ENCODE measurements at regions not wholly inside any gene's neighbourhood (a gene's known extent, or its start where the extent isn't known, plus 50 kb on each side); places are given as distances from the start of the nearest gene placed in this dataset.

- intact Hi-C loops (cut with micrococcal nuclease), result no loop called here
- H3K27me3 Mint-ChIP-seq (ENCODE audit: insufficient read depth), result no peaks in the 10 kb centered on the region
Measured at GRCh38 chr7:145665499-145666258, 450.9 kb upstream of the CNTNAP2 start.

DNA sequence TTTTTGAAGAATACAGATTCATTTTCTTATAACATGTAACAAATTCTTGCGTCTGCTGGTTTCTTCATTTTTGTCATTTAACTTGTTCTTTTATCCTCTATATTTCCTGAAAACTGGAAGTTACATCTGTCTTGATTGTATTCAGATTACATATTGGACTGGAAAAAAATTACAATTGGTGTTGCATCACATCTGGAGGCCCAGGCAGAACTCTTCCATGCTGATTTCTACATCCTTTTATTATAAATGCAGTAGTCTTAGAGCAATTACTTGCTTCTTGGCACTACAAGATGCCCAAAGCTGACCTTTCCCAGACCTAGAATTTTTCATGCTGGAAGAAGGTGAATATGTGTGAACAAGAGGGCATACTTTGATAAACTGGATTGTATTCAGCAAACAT lies 460.9 kb upstream of the CNTNAP2 start:
- H3K27ac Mint-ChIP-seq, result no peak overlapping the region
- intact Hi-C loops (cut with micrococcal nuclease), result no loop called here

More at GRCh38 chr7:145665499-145666258, 450.9 kb upstream of the CNTNAP2 start:
- Mint-ChIP-seq H3K27ac (no peak overlapping the region), H3K36me3 (ENCODE audit: low read depth) (no peaks in the 10 kb centered on the region), H3K9me3 (peaks cover 13% of the 10 kb centered on the region), H3K4me1 (ENCODE audit: low read depth) (no peaks in the 10 kb centered on the region), H3K4me3 (no peak overlapping the region)
- no peak for DNase-seq (ENCODE audit: low spot score)

GRCh38 chr7:145645135-145645515 lies 471.5 kb upstream of the CNTNAP2 start:
- no peak for DNase-seq (ENCODE audit: low spot score)
- Mint-ChIP-seq H3K4me3 (no peak overlapping the region), H3K36me3 (ENCODE audit: low read depth) (no peaks in the 10 kb centered on the region), H3K27ac (no peak overlapping the region), H3K9me3 (peaks cover 5% of the 10 kb centered on the region), H3K27me3 (ENCODE audit: insufficient read depth) (no peaks in the 10 kb centered on the region), H3K4me1 (ENCODE audit: low read depth) (no peaks in the 10 kb centered on the region)
- intact Hi-C loops (cut with micrococcal nuclease), result no loop called here

More for the DNA sequence above, 460.9 kb upstream of the CNTNAP2 start:
- H3K4me3 Mint-ChIP-seq, result no peak overlapping the region
- H3K4me1 Mint-ChIP-seq (ENCODE audit: low read depth), result no peaks in the 10 kb centered on the region
- no peaks in the 10 kb centered on the region for H3K27me3 Mint-ChIP-seq (ENCODE audit: insufficient read depth)
- peaks cover 3% of the 10 kb centered on the region for H3K9me3 Mint-ChIP-seq
- no peak for DNase-seq (ENCODE audit: low spot score)
- H3K36me3 Mint-ChIP-seq (ENCODE audit: low read depth), result no peaks in the 10 kb centered on the region

DNA sequence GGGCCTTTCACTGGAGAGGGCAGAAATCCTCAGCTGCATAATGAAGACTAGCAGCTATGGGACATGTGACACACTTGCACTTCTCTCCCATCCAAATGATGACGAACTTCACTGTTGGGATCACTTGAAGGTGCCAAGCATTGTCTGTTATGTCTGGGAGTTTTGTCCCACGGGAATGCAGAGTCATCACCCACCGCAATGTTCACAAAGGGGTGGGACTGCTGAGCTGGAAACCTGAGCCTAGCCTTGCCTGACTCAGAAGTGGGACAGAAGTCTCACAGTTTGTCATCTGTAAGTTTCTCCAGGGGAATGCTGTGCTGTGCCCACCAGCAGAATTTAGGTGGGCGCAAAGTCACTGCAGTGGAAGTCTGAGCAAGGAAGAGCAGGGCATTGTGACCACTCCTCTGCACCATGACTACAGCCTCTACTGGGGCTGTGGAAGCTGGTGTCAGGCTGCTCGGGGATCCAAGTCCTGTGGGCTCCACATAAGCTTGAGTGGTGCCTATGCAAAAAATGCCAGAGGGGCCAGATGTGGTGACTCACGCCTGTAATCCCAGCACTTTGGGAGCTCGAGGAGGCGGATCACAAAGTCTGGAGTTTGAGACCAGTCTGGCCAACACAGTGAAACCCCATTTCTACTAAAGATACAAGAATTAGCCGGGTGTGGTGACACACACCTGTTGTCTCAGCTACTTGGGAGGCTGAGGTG lies 472.0 kb upstream of the CNTNAP2 start:
- no peak overlapping the region for H3K4me3 Mint-ChIP-seq
- no peaks in the 10 kb centered on the region for H3K36me3 Mint-ChIP-seq (ENCODE audit: low read depth)
- intact Hi-C loops (cut with micrococcal nuclease), result no loop called here
- peaks cover 5% of the 10 kb centered on the region for H3K9me3 Mint-ChIP-seq
- H3K27ac Mint-ChIP-seq, result no peak overlapping the region
- no peaks in the 10 kb centered on the region for H3K27me3 Mint-ChIP-seq (ENCODE audit: insufficient read depth)
- no peak for DNase-seq (ENCODE audit: low spot score)
- no peaks in the 10 kb centered on the region for H3K4me1 Mint-ChIP-seq (ENCODE audit: low read depth)

DNA sequence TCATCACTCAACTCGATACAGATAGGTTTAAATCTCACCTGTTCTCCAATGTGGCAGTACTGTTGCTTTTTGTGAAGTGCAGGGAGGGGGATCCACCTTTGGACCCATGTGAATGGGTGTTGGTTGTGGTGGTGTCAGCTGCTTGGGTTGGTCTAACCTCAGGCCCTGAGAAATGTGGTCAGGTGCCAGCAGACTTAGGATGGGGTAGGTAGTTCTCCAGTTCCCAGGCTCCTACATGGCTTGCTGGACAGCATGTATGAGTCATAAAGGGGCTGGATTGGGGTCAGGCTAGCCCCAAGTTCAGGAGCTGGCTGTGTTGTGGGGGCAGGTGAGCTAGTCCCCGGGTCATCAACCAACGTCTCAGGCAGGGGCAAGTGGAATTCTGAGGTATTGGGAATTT lies 472.6 kb upstream of the CNTNAP2 start:
- Mint-ChIP-seq H3K27ac (no peak overlapping the region), H3K4me3 (no peak overlapping the region), H3K9me3 (peaks cover 5% of the 10 kb centered on the region), H3K4me1 (ENCODE audit: low read depth) (no peaks in the 10 kb centered on the region), H3K27me3 (ENCODE audit: insufficient read depth) (no peaks in the 10 kb centered on the region), H3K36me3 (ENCODE audit: low read depth) (no peaks in the 10 kb centered on the region)
- intact Hi-C loops (cut with micrococcal nuclease), result no loop called here
- DNase-seq (ENCODE audit: low spot score), result no peak

DNA sequence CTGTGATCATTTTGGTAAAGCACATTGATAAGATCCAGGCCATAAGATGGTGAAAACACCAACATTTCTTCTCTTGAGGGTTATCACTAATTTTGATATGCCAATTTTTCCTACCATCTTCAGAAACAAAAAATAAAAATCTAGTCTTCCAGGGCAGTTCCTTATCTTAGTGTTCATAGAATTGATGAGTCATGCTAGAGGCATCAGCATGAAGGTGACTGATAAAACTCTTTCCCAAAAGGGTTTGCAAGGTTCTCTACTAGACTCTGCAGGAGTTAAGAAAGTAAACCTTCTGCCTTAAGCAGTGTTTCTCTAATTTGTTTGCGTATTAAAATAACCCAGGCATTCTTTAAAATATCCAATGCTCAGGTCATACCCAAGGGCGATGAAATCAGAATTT lies 483.1 kb upstream of the CNTNAP2 start:
- no peak overlapping the region for H3K4me3 Mint-ChIP-seq
- no peaks in the 10 kb centered on the region for H3K9me3 Mint-ChIP-seq
- no peaks in the 10 kb centered on the region for H3K4me1 Mint-ChIP-seq (ENCODE audit: low read depth)
- H3K27me3 Mint-ChIP-seq (ENCODE audit: insufficient read depth), result no peaks in the 10 kb centered on the region
- H3K27ac Mint-ChIP-seq, result no peak overlapping the region
- no peaks in the 10 kb centered on the region for H3K36me3 Mint-ChIP-seq (ENCODE audit: low read depth)
- intact Hi-C loops (cut with micrococcal nuclease), result no loop called here
- DNase-seq (ENCODE audit: low spot score), result no peak

DNA sequence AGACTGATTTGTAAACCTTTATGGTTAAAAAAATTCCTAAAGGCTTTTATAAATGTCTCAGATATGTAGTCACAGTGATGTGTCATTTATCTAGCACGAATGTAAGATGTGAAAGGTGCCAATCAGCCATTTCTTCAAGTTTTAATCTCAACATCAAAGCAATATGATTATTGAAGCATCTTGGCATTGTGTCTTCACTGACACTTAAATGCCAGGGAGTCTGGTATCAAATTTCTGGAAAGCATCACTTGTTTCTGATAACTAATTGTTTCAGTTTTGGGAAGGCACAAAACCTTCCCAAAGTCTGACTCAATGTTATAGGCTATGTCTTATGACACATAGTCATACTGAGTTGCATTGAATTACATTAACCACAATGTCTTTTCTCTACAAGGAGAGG lies 492.0 kb upstream of the CNTNAP2 start:
- H3K27ac Mint-ChIP-seq, result no peak overlapping the region

DNA sequence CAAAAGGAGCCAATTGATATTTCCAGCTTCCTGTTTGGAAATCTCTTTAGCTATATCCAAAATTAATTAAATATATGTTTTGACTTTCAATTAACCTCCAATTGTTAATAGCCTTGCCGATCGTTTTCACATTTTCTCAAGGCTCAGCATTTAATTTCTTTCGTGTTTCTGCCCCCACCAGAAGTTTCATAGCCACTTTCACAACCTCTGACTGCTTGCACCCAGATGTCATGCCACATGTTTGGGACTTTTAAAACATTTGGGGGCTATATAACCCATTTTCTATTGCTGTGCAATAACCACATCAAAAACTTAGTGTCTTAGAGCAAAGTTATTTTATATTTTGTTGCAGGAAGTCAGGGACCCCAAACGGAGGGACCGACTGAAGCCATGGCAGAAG lies 510.6 kb upstream of the CNTNAP2 start:
- H3K36me3 Mint-ChIP-seq (ENCODE audit: low read depth), result no peaks in the 10 kb centered on the region
- no peaks in the 10 kb centered on the region for H3K27me3 Mint-ChIP-seq (ENCODE audit: insufficient read depth)
- no peak overlapping the region for H3K4me3 Mint-ChIP-seq
- intact Hi-C loops (cut with micrococcal nuclease), result no loop called here
- peaks cover 14% of the 10 kb centered on the region for H3K9me3 Mint-ChIP-seq
- DNase-seq (ENCODE audit: low spot score), result no peak
- H3K4me1 Mint-ChIP-seq (ENCODE audit: low read depth), result no peaks in the 10 kb centered on the region
- H3K27ac Mint-ChIP-seq, result no peak overlapping the region

More for the DNA sequence above, 492.0 kb upstream of the CNTNAP2 start:
- no peaks in the 10 kb centered on the region for H3K27me3 Mint-ChIP-seq (ENCODE audit: insufficient read depth)
- H3K4me1 Mint-ChIP-seq (ENCODE audit: low read depth), result no peaks in the 10 kb centered on the region
- no peaks in the 10 kb centered on the region for H3K9me3 Mint-ChIP-seq
- intact Hi-C loops (cut with micrococcal nuclease), result no loop called here
- H3K4me3 Mint-ChIP-seq, result no peak overlapping the region
- H3K36me3 Mint-ChIP-seq (ENCODE audit: low read depth), result no peaks in the 10 kb centered on the region
- no peak for DNase-seq (ENCODE audit: low spot score)

GRCh38 chr7:145599376-145599775 lies 517.2 kb upstream of the CNTNAP2 start:
- no peaks in the 10 kb centered on the region for H3K27me3 Mint-ChIP-seq (ENCODE audit: insufficient read depth)
- H3K36me3 Mint-ChIP-seq (ENCODE audit: low read depth), result no peaks in the 10 kb centered on the region
- DNase-seq (ENCODE audit: low spot score), result no peak
- H3K9me3 Mint-ChIP-seq, result peaks cover 3% of the 10 kb centered on the region
- no peaks in the 10 kb centered on the region for H3K4me1 Mint-ChIP-seq (ENCODE audit: low read depth)
- intact Hi-C loops (cut with micrococcal nuclease), result no loop called here
- H3K27ac Mint-ChIP-seq, result no peak overlapping the region
- no peak overlapping the region for H3K4me3 Mint-ChIP-seq

GRCh38 chr7:145584401-145584800 lies 532.2 kb upstream of the CNTNAP2 start:
- peaks cover 4% of the 10 kb centered on the region for H3K9me3 Mint-ChIP-seq
- no peaks in the 10 kb centered on the region for H3K4me1 Mint-ChIP-seq (ENCODE audit: low read depth)
- H3K27me3 Mint-ChIP-seq (ENCODE audit: insufficient read depth), result no peaks in the 10 kb centered on the region
- intact Hi-C loops (cut with micrococcal nuclease), result no loop called here
- no peak for DNase-seq (ENCODE audit: low spot score)
- H3K36me3 Mint-ChIP-seq (ENCODE audit: low read depth), result no peaks in the 10 kb centered on the region
- no peak overlapping the region for H3K27ac Mint-ChIP-seq
- no peak overlapping the region for H3K4me3 Mint-ChIP-seq

GRCh38 chr7:145582742-145583303 lies 533.8 kb upstream of the CNTNAP2 start:
- no peaks in the 10 kb centered on the region for H3K4me1 Mint-ChIP-seq (ENCODE audit: low read depth)
- DNase-seq (ENCODE audit: low spot score), result no peak
- H3K4me3 Mint-ChIP-seq, result no peak overlapping the region
- peaks cover 4% of the 10 kb centered on the region for H3K9me3 Mint-ChIP-seq
- H3K27me3 Mint-ChIP-seq (ENCODE audit: insufficient read depth), result no peaks in the 10 kb centered on the region
- H3K27ac Mint-ChIP-seq, result no peak overlapping the region
- intact Hi-C loops (cut with micrococcal nuclease), result no loop called here
- no peaks in the 10 kb centered on the region for H3K36me3 Mint-ChIP-seq (ENCODE audit: low read depth)

DNA sequence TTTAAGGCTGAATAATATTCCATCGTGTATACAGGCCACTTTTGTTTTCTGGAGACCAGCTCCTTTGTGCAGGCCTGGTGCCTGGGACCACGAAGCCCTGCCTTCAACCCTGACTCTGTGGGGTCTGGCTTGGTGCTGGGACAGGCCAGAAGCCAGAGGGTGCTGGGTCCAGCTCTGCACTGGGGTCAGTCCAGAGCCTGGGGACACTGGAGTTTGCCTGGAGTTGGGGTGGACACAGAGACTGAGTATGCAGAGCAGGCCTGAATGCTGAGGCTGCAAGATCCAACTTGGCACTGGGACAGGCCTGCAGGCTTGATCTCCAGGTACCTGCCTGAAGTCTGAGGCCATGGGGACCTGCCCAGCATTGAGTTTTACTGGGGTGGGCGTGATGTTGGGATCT lies 558.8 kb upstream of the CNTNAP2 start:
- H3K27me3 Mint-ChIP-seq (ENCODE audit: insufficient read depth), result no peaks in the 10 kb centered on the region
- H3K27ac Mint-ChIP-seq, result no peak overlapping the region
- H3K4me3 Mint-ChIP-seq, result no peak overlapping the region
- H3K4me1 Mint-ChIP-seq (ENCODE audit: low read depth), result no peaks in the 10 kb centered on the region
- H3K9me3 Mint-ChIP-seq, result no peaks in the 10 kb centered on the region
- H3K36me3 Mint-ChIP-seq (ENCODE audit: low read depth), result no peaks in the 10 kb centered on the region
- intact Hi-C loops (cut with micrococcal nuclease), result no loop called here
- no peak for DNase-seq (ENCODE audit: low spot score)

GRCh38 chr7:145543242-145543641 lies 573.4 kb upstream of the CNTNAP2 start:
- no peak for DNase-seq (ENCODE audit: low spot score)
- H3K27ac Mint-ChIP-seq, result no peak overlapping the region
- no peaks in the 10 kb centered on the region for H3K4me1 Mint-ChIP-seq (ENCODE audit: low read depth)
- H3K9me3 Mint-ChIP-seq, result no peaks in the 10 kb centered on the region
- H3K36me3 Mint-ChIP-seq (ENCODE audit: low read depth), result no peaks in the 10 kb centered on the region
- H3K27me3 Mint-ChIP-seq (ENCODE audit: insufficient read depth), result no peaks in the 10 kb centered on the region
- no peak overlapping the region for H3K4me3 Mint-ChIP-seq
- intact Hi-C loops (cut with micrococcal nuclease), result no loop called here

Data from activated T-helper 1 cell treated with anti-CD3 and anti-CD28 coated beads, Interleukin-12 subunit alpha, Interleukin-12 subunit beta, Interleukin-2, Interleukin-4 antibody, amounts not matched to agents 30 ng/mL and 10 ng/mL and 1 ng/mL, durations not matched to agents 14 hours and 24 hours and 36 hours (primary cell).